ENCODE measurements at regions not wholly inside any gene's neighbourhood (a gene's known extent, or its start where the extent isn't known, plus 50 kb on each side); places are given as distances from the start of the nearest gene placed in this dataset.

- no peak overlapping the region for H3K27ac ChIP-seq (ENCODE audit: low read length)
- TF ChIP-seq REST (IDR thresholded peaks at IDR 0.05; ENCODE audit: borderline replicate concordance) (no peak), MXI1 (conservative IDR thresholded peaks at IDR 0.05; ENCODE audit: poor library complexity, severe bottlenecking) (no peak), POLR2AphosphoS5 (IDR thresholded peaks at IDR 0.05) (no peak), SMC3 (conservative IDR thresholded peaks at IDR 0.05; ENCODE audit: poor library complexity) (no peak), EP300 (conservative IDR thresholded peaks at IDR 0.05; ENCODE audit: poor library complexity, severe bottlenecking) (no peak), EZH2 (IDR thresholded peaks at IDR 0.05; ENCODE audit: borderline replicate concordance, insufficient read depth, low read length, poor library complexity, severe bottlenecking) (no peak), TAF1 (IDR thresholded peaks at IDR 0.05; ENCODE audit: low read depth) (no peak)
- TF ChIP-seq, protein P1, sequence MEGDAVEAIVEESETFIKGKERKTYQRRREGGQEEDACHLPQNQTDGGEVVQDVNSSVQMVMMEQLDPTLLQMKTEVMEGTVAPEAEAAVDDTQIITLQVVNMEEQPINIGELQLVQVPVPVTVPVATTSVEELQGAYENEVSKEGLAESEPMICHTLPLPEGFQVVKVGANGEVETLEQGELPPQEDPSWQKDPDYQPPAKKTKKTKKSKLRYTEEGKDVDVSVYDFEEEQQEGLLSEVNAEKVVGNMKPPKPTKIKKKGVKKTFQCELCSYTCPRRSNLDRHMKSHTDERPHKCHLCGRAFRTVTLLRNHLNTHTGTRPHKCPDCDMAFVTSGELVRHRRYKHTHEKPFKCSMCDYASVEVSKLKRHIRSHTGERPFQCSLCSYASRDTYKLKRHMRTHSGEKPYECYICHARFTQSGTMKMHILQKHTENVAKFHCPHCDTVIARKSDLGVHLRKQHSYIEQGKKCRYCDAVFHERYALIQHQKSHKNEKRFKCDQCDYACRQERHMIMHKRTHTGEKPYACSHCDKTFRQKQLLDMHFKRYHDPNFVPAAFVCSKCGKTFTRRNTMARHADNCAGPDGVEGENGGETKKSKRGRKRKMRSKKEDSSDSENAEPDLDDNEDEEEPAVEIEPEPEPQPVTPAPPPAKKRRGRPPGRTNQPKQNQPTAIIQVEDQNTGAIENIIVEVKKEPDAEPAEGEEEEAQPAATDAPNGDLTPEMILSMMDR (IDR thresholded peaks at IDR 0.05; ENCODE audit: poor library complexity, severe bottlenecking), result no peak
- no peak overlapping the region for H3K9ac ChIP-seq (ENCODE audit: low read length)
These were observed 134.9 kb downstream of the RHOU start for GRCh38 chr1:228870041-228870713.

DNA sequence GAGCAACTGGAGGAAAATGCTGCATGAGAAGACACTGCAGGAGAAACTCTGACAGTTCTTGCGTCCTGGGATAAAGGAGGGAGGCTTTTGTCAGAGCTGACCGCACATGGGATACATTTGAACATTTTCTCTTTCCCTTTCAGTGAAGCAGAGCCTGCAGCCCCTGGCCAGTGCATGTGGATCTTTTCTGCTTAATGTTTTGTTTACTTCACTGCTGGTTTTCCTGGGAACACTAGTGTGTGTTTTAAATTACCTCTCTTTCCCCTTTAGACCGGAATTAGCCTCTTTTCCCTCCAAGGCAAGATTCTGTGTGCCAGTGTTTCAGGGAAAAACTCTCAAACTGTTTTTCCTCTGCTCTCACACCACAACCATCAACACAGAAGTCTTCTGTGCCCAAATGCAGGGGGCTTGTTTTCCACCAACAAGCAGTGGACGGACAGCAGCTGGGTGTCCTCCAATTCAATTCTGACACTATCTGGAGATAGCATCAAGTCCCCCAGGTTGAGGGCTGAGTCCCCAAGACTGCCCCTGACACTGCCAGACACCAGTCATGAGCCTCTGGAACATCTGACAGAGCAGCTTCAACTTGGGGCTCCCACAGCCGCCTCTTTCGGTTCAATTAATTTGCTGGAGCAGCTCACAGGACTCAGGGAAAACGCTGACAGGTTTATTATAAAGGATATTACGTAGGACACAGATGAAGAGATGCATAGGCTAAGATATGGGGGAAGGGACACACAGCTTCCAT is 136.2 kb downstream of the RHOU start:
- no peaks in the 10 kb centered on the region for H3K36me3 ChIP-seq (ENCODE audit: insufficient read depth, low read length)
- H2AFZ ChIP-seq (ENCODE audit: low read depth, low read length), result no peak overlapping the region
- no peak overlapping the region for H3K27ac ChIP-seq (ENCODE audit: low read length)
- no peaks in the 10 kb centered on the region for H3K9me3 ChIP-seq (ENCODE audit: low read length)
- H3F3A ChIP-seq (ENCODE audit: insufficient read depth, low read length, poor library complexity, severe bottlenecking), result no peaks in the 10 kb centered on the region
- H3K27me3 ChIP-seq (ENCODE audit: insufficient read depth, low read depth, low read length), result no peaks in the 10 kb centered on the region
- H3K9ac ChIP-seq (ENCODE audit: low read length), result no peak overlapping the region
- H3K4me3 ChIP-seq (ENCODE audit: low read length), result no peak overlapping the region
- H3K79me2 ChIP-seq (replicated peaks; ENCODE audit: insufficient read depth, low read length), result no peaks in the 10 kb centered on the region
- TF ChIP-seq REST (IDR thresholded peaks at IDR 0.05; ENCODE audit: borderline replicate concordance) (no peak), EP300 (conservative IDR thresholded peaks at IDR 0.05; ENCODE audit: poor library complexity, severe bottlenecking) (no peak), SMC3 (conservative IDR thresholded peaks at IDR 0.05; ENCODE audit: poor library complexity) (no peak), MXI1 (conservative IDR thresholded peaks at IDR 0.05; ENCODE audit: poor library complexity, severe bottlenecking) (no peak), TAF1 (IDR thresholded peaks at IDR 0.05; ENCODE audit: low read depth) (no peak), EZH2 (IDR thresholded peaks at IDR 0.05; ENCODE audit: borderline replicate concordance, insufficient read depth, low read length, poor library complexity, severe bottlenecking) (no peak), POLR2AphosphoS5 (IDR thresholded peaks at IDR 0.05) (no peak), RAD21 (conservative IDR thresholded peaks at IDR 0.05) (no peak)
- TF ChIP-seq, protein P1 (IDR thresholded peaks at IDR 0.05; ENCODE audit: poor library complexity, severe bottlenecking), result no peak
- no peaks in the 10 kb centered on the region for H3K9me2 ChIP-seq (ENCODE audit: insufficient read depth, low read length)
- no peak overlapping the region for H3K4me2 ChIP-seq (ENCODE audit: low read length)
- no peaks in the 10 kb centered on the region for H4K20me1 ChIP-seq (ENCODE audit: insufficient read depth)

More at GRCh38 chr1:228870041-228870713, 134.9 kb downstream of the RHOU start:
- no peak overlapping the region for H3K4me3 ChIP-seq (ENCODE audit: low read length)
- H3K9me3 ChIP-seq (ENCODE audit: low read length), result no peaks in the 10 kb centered on the region
- no peaks in the 10 kb centered on the region for H3K27me3 ChIP-seq (ENCODE audit: insufficient read depth, low read depth, low read length)
- H3K4me2 ChIP-seq (ENCODE audit: low read length), result no peak overlapping the region
- H3K9me2 ChIP-seq (ENCODE audit: insufficient read depth, low read length), result no peaks in the 10 kb centered on the region
- no peaks in the 10 kb centered on the region for H4K20me1 ChIP-seq (ENCODE audit: insufficient read depth)
- H2AFZ ChIP-seq (ENCODE audit: low read depth, low read length), result no peak overlapping the region
- H3F3A ChIP-seq (ENCODE audit: insufficient read depth, low read length, poor library complexity, severe bottlenecking), result no peaks in the 10 kb centered on the region
- no peaks in the 10 kb centered on the region for H3K79me2 ChIP-seq (replicated peaks; ENCODE audit: insufficient read depth, low read length)
- H3K36me3 ChIP-seq (ENCODE audit: insufficient read depth, low read length), result no peaks in the 10 kb centered on the region
